ENCODE measurements at regions not wholly inside any gene's neighbourhood (a gene's known extent, or its start where the extent isn't known, plus 50 kb on each side); places are given as distances from the start of the nearest gene placed in this dataset.
A peak's percentile ranks its signal among the peaks of the same experiment; 100 is the strongest.

DNA sequence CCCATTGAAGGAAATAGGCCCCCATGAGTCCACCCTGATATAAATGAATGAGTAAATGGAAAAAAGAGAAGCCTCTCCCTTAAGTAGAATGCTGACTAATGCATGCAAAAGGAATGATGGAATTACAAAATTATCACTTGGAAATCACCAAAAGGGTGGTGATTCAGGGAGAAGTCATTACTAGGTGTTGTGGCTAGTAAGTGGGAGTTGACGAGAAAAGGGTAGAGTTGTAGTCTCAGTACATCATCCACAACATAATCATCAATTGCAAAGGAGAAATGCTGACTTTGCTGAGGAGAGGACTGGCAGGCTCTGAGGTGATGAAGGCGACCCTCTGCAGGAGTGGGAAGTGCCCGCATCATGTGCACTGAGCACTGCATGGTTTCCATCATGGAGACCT lies 201.5 kb upstream of the S1PR3 start:
- Histone ChIP-seq H3K9me1 (replicated peaks; ENCODE audit: control insufficient read depth, extremely low read depth, insufficient read depth, low read length) (no peaks in the 10 kb centered on the region), H4K20me1 (replicated peaks; ENCODE audit: control insufficient read depth, extremely low read depth, insufficient read depth, low read length) (no peaks in the 10 kb centered on the region), H2AFZ (ENCODE audit: low read depth, low read length) (no peak overlapping the region), H3K9me3 (replicated peaks; ENCODE audit: control insufficient read depth, insufficient read depth, low read length) (no peaks in the 10 kb centered on the region), H3K27ac (ENCODE audit: insufficient read depth, low read depth, low read length) (no peak overlapping the region), H3K4me1 (ENCODE audit: control insufficient read depth, extremely low read depth, insufficient read depth, low read length) (peaks cover 18% of the 10 kb centered on the region), H3K9ac (replicated peaks; ENCODE audit: extremely low read depth, insufficient read depth, low read length) (no peak overlapping the region), H3K4me2 (ENCODE audit: insufficient read depth, low read length) (no peak overlapping the region), H3K36me3 (ENCODE audit: control insufficient read depth in 2 of 2, extremely low read depth in 1 of 2, insufficient read depth in 2 of 2, low read length in 2 of 2) (no peaks in the 10 kb centered on the region), H3K79me2 (ENCODE audit: control insufficient read depth, insufficient read depth, low read length) (no peaks in the 10 kb centered on the region), H3K27me3 (ENCODE audit: control insufficient read depth in 2 of 2, insufficient read depth in 2 of 2, low read length in 2 of 2) (no peaks in the 10 kb centered on the region), H3K4me3 (replicated peaks in 1 of 3; ENCODE audit: insufficient read depth in 1 of 3, low read depth in 1 of 3, low read length in 3 of 3) (no peak overlapping the region)
- POLR2A ChIA-PET = no interaction called here
- DNase-seq (ENCODE audit: low read depth, low spot score) (no peak), FAIRE-seq (no peak)
- CTCF ChIA-PET = no interaction called here
- TF ChIP-seq JUN (IDR thresholded peaks at IDR 0.05; ENCODE audit: borderline replicate concordance, insufficient read depth, insufficient read length, low read depth) (no peak), GATA2 (IDR thresholded peaks at IDR 0.05; ENCODE audit: insufficient read depth, insufficient read length, low read depth, low read length) (peak; percentile 8), FOS (IDR thresholded peaks at IDR 0.05; ENCODE audit: borderline replicate concordance, insufficient read depth, low read length) (no peak)
- no TSS peak for BruUV-seq (replicated peaks)
- dilution Hi-C loops (cut with MboI; ENCODE audit: extremely low pct_ligation_motif_present, low sequenced_read_pairs) = no loop called here
- intact Hi-C loops (cut with micrococcal nuclease) = no loop called here

DNA sequence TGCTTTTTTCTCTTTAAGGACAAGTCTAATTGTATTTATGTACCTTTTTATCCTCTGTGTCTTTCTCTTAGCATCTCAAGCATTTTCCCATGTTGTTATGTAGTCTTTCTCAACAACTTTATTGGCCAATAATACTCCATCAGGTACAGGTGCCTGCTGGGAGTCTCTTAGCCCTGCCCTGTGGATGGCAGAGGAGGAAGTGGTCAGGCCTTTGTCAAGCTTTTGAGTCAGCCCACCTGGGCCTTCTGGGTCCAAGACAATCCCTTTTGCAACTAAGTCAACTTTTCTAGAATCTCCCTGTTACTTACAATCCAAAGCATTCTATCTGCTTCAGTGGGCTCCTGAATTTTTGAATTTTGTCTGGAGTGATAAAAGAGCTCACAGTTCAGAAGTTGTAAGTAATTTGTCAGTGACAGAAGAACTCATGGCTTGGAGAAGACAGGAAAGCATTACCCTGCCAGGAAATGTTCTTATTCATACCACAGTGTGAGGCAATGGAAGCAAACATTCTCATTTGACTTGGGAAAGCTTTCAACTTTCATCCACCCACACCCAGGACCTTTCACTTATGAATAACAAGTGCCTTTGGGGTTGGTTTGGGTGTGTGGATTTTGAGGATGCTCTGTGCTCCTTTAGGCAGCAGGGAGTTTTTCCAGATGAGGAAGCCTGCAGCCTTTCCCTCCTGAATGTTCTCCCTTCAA lies 200.0 kb upstream of the S1PR3 start:
- no peak for TF ChIP-seq POLR2A (IDR thresholded peaks at IDR 0.05; ENCODE audit: low read depth, low read length)
- no peak for TF ChIP-seq POLR2AphosphoS5 (IDR thresholded peaks at IDR 0.05; ENCODE audit: insufficient read depth, low read depth, low read length)
- no peak for TF ChIP-seq GATA2 (IDR thresholded peaks at IDR 0.05; ENCODE audit: insufficient read depth, insufficient read length, low read depth, low read length)
- no peak for TF ChIP-seq JUN (IDR thresholded peaks at IDR 0.05; ENCODE audit: borderline replicate concordance, insufficient read depth, insufficient read length, low read depth)
- no peak for TF ChIP-seq MYC (IDR thresholded peaks at IDR 0.05; ENCODE audit: low read depth, low read length)
- ChIA-PET CTCF (interaction anchor here (0.9 to 1.3 kb wide), 3 partner anchors 13 to 210 kb away, joined by 3 read pairs; no protein-coding TSS in a partner anchor), POLR2A (no interaction called here)
- no peak for FAIRE-seq
- Histone ChIP-seq H3K9me3 (replicated peaks; ENCODE audit: control insufficient read depth, insufficient read depth, low read length) (no peaks in the 10 kb centered on the region), H3K4me3 (replicated peaks in 1 of 3; ENCODE audit: insufficient read depth in 1 of 3, low read depth in 1 of 3, low read length in 3 of 3) (no peak overlapping the region), H3K4me1 (ENCODE audit: control insufficient read depth, extremely low read depth, insufficient read depth, low read length) (peaks cover 18% of the 10 kb centered on the region), H3K9me1 (replicated peaks; ENCODE audit: control insufficient read depth, extremely low read depth, insufficient read depth, low read length) (no peaks in the 10 kb centered on the region), H3K27ac (ENCODE audit: insufficient read depth, low read depth, low read length) (no peak overlapping the region), H3K79me2 (ENCODE audit: control insufficient read depth, insufficient read depth, low read length) (no peaks in the 10 kb centered on the region), H3K4me2 (ENCODE audit: insufficient read depth, low read length) (no peak overlapping the region), H3K27me3 (ENCODE audit: control insufficient read depth in 2 of 2, insufficient read depth in 2 of 2, low read length in 2 of 2) (no peaks in the 10 kb centered on the region), H3K9ac (replicated peaks; ENCODE audit: extremely low read depth, insufficient read depth, low read length) (no peak overlapping the region), H3K36me3 (ENCODE audit: control insufficient read depth in 2 of 2, extremely low read depth in 1 of 2, insufficient read depth in 2 of 2, low read length in 2 of 2) (no peaks in the 10 kb centered on the region), H4K20me1 (replicated peaks; ENCODE audit: control insufficient read depth, extremely low read depth, insufficient read depth, low read length) (no peaks in the 10 kb centered on the region), H2AFZ (ENCODE audit: low read depth, low read length) (peak overlapping the region; percentile 29)
- intact Hi-C loops (cut with micrococcal nuclease) = no loop called here
- DNase-seq (ENCODE audit: low read depth, low spot score) = no peak
- dilution Hi-C loops (cut with MboI; ENCODE audit: extremely low pct_ligation_motif_present, low sequenced_read_pairs) = no loop called here
- no TSS peak for BruUV-seq (replicated peaks)

Data from endothelial cell of umbilical vein (primary cell).